CD4-positive, alpha-beta T cell (primary cell): ENCODE measurements at regions not wholly inside any gene's neighbourhood (a gene's known extent, or its start where the extent isn't known, plus 50 kb on each side); places are given as distances from the start of the nearest gene placed in this dataset.

Experiments used
- ATAC-seq: fragments of 200-7000 bp; cut with Tn5 transposase; one replicate; pipeline ENCODE4 v1.10.0; 2022; ENCODE audit warnings: mild to moderate bottlenecking; ENCODE audit not compliant: poor library complexity
- CTCF ChIA-PET: fragments of 350-600 bp; sonication (Branson Sonifier 250); formaldehyde crosslinking; loops from one replicate; lab custom pipeline; 2021; ENCODE audit warnings: antibody characterized with exemption, inconsistent platforms; lab: Charles Lee
- POLR2A ChIA-PET: fragments of 350-600 bp; sonication (Branson Sonifier 250); formaldehyde crosslinking; loops from one replicate; lab custom pipeline; 2021; ENCODE audit warnings: antibody characterized with exemption, inconsistent platforms; lab: Charles Lee
- DNase-seq, 14 experiments: peaks; one replicate each; pipeline ENCODE4 v3.0.0-alpha.2; 2013 to 2020; ENCODE audit warnings: mixed read lengths in 2 of 14
- H3K27ac ChIP-seq, 2 donors: one replicate each; pipeline versions ENCODE4 v1.5.1 to v1.7.0; 2013; ENCODE audit warnings: low read length in 2 of 2, low read depth in 1 of 2, mild to moderate bottlenecking in 1 of 2
- H3K27me3 ChIP-seq, 2 experiments: 1 replicate in 1 of 2; 2 replicates in 1 of 2; pipeline versions ENCODE4 v1.6.1 to v1.7.0; 2013; ENCODE audit warnings: low read length in 2 of 2, control low read depth in 1 of 2, mild to moderate bottlenecking in 1 of 2, moderate library complexity in 1 of 2; ENCODE audit not compliant: insufficient read depth in 2 of 2, control insufficient read depth in 1 of 2
- H3K36me3 ChIP-seq: one replicate; pipeline ENCODE4 v1.6.1; 2013; ENCODE audit warnings: low read length, control low read depth; ENCODE audit not compliant: insufficient read depth
- H3K4me1 ChIP-seq: one replicate; pipeline ENCODE4 v1.6.1; 2013; ENCODE audit warnings: low read length, control low read depth; ENCODE audit not compliant: insufficient read depth
- H3K4me3 ChIP-seq: one replicate; pipeline ENCODE4 v1.5.1; 2013; ENCODE audit warnings: mild to moderate bottlenecking, low read length, moderate library complexity
- H3K9me3 ChIP-seq, 2 experiments: 1 replicate in 1 of 2; 2 replicates in 1 of 2; pipeline versions ENCODE4 v1.6.1 to v1.7.0; 2013; ENCODE audit warnings: low read length in 2 of 2, mild to moderate bottlenecking in 2 of 2, control low read depth in 1 of 2, moderate library complexity in 1 of 2; ENCODE audit not compliant: control insufficient read depth in 1 of 2, insufficient read depth in 1 of 2
- H3K27ac Mint-ChIP-seq: one replicate; pipeline ENCODE4 v1.8.0; 2020; ENCODE audit warnings: mixed read lengths
- H3K27me3 Mint-ChIP-seq: one replicate; pipeline ENCODE4 v1.8.0; 2021; ENCODE audit warnings: mixed read lengths
- H3K36me3 Mint-ChIP-seq: one replicate; pipeline ENCODE4 v1.8.0; 2021; ENCODE audit warnings: low read depth, mixed read lengths
- H3K4me1 Mint-ChIP-seq: one replicate; pipeline ENCODE4 v1.8.0; 2021; ENCODE audit warnings: low read depth, mixed read lengths
- H3K4me3 Mint-ChIP-seq: one replicate; pipeline ENCODE4 v1.8.0; 2020; ENCODE audit warnings: mild to moderate bottlenecking, mixed read lengths
- H3K9me3 Mint-ChIP-seq: one replicate; pipeline ENCODE4 v1.8.0; 2020; ENCODE audit warnings: mixed read lengths
- intact Hi-C, 2 experiments: fragments of 100-400 bp; cut with DNase I in 1 of 2; cut with micrococcal nuclease in 1 of 2; formaldehyde crosslinking; loops; one replicate each; pipeline versions ENCODE4 v1.15.1 to v1.9.0; 2023 to 2025; cut with DNase I, micrococcal nuclease
- TF ChIP-seq, protein P1 (sequence below): fragments of 200-600 bp; IDR thresholded peaks from one replicate; pipeline ENCODE4 v1.8.0; 2022; ENCODE audit warnings: antibody characterized with exemption, mild to moderate bottlenecking

DNA sequence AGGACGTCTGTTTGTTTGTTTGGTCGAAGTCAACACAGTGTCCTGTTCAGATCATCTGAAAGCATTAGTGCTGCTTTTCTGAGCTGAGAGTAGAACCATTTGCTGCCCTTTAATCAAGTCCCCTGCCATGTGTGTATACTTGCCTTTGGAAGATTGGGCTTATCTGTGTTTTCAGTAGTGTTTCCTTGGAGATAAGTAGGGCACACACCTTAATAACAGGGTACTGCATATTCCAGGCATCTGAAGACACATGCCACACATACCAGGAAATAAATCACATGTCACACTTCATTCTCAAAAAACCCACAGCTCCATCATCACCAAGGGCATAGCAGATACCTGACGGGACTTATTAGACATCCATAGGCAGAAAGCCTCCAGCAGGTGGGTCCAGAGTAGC, 157.4 kb downstream of the SOX11 start:
- no peaks in the 10 kb centered on the region for H3K27me3 Mint-ChIP-seq
- intact Hi-C loops, result no loop called here
- Histone ChIP-seq H3K9me3 (peaks cover 0 to 16% of the 10 kb centered on the region in 2 experiments), H3K27ac (no peak overlapping the region), H3K4me1 (no peaks in the 10 kb centered on the region), H3K27me3 (no peaks in the 10 kb centered on the region), H3K4me3 (no peak overlapping the region), H3K36me3 (no peaks in the 10 kb centered on the region)
- DNase-seq, result no peak
- H3K4me1 Mint-ChIP-seq, result no peaks in the 10 kb centered on the region
- TF ChIP-seq, protein P1, sequence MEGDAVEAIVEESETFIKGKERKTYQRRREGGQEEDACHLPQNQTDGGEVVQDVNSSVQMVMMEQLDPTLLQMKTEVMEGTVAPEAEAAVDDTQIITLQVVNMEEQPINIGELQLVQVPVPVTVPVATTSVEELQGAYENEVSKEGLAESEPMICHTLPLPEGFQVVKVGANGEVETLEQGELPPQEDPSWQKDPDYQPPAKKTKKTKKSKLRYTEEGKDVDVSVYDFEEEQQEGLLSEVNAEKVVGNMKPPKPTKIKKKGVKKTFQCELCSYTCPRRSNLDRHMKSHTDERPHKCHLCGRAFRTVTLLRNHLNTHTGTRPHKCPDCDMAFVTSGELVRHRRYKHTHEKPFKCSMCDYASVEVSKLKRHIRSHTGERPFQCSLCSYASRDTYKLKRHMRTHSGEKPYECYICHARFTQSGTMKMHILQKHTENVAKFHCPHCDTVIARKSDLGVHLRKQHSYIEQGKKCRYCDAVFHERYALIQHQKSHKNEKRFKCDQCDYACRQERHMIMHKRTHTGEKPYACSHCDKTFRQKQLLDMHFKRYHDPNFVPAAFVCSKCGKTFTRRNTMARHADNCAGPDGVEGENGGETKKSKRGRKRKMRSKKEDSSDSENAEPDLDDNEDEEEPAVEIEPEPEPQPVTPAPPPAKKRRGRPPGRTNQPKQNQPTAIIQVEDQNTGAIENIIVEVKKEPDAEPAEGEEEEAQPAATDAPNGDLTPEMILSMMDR, result no peak
- H3K4me3 Mint-ChIP-seq, result no peak overlapping the region
- no peaks in the 10 kb centered on the region for H3K36me3 Mint-ChIP-seq
- ChIA-PET POLR2A (no interaction called here), CTCF (interaction anchor here (0.6 kb wide), 1 partner anchor 222 kb away, joined by 3 read pairs; no protein-coding TSS in a partner anchor)
- no peak overlapping the region for H3K27ac Mint-ChIP-seq
- no peak for ATAC-seq
- peaks cover 4% of the 10 kb centered on the region for H3K9me3 Mint-ChIP-seq

DNA sequence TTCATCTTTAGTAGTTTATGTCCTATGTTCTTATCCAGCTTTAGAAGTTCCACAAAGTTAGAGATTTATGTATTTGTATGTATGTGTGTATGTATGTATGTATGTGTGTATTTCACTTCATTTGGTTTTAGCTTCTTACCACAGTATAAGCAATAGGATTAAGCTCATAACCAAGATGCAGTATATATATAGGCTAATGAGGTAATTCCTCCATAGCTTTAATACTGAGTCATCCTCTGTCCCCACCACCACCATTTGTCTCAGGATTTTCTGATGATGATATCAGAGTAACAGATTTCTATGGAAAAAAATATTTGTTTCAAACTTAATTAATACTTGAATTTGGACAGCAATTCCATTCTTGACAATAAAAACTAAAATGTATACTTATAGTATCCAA, 159.2 kb downstream of the SOX11 start:
- no peak for DNase-seq
- no peaks in the 10 kb centered on the region for H3K36me3 ChIP-seq
- Mint-ChIP-seq H3K9me3 (peaks cover 10% of the 10 kb centered on the region), H3K36me3 (no peaks in the 10 kb centered on the region), H3K27me3 (no peaks in the 10 kb centered on the region), H3K4me1 (no peaks in the 10 kb centered on the region), H3K4me3 (no peak overlapping the region), H3K27ac (no peak overlapping the region)
- ChIA-PET CTCF (no interaction called here), POLR2A (no interaction called here)
- intact Hi-C loops, result no loop called here
- no peak overlapping the region for H3K4me3 ChIP-seq
- TF ChIP-seq, protein P1, result no peak
- H3K4me1 ChIP-seq, result no peaks in the 10 kb centered on the region
- peaks cover 0 to 16% of the 10 kb centered on the region in 2 experiments for H3K9me3 ChIP-seq
- no peak for ATAC-seq
- H3K27ac ChIP-seq, result no peak overlapping the region
- no peaks in the 10 kb centered on the region for H3K27me3 ChIP-seq

DNA sequence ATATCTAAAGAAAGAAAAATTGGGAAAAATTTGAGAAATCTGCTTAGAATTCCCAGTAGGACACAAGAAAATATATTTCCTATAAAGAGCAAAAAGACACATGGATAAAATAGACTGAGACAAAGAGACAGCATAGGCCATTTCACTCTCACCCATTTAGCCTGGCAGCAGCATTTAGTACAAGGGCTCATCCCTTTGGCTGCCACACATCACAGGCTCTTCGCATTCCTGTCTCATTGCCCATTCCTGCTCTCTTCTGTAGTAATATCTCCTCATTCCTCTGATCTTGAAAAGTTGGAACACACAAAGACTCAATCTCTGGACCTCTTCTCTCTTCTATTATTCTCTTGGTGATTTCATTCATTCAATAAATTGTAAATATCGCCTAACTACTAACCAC, 162.6 kb downstream of the SOX11 start:
- TF ChIP-seq, protein P1, result no peak
- ATAC-seq, result no peak
- Mint-ChIP-seq H3K36me3 (no peaks in the 10 kb centered on the region), H3K9me3 (peaks cover 17% of the 10 kb centered on the region), H3K27me3 (no peaks in the 10 kb centered on the region), H3K27ac (no peak overlapping the region), H3K4me3 (no peak overlapping the region), H3K4me1 (no peaks in the 10 kb centered on the region)
- POLR2A ChIA-PET, result no interaction called here
- no peaks in the 10 kb centered on the region for H3K36me3 ChIP-seq
- H3K4me3 ChIP-seq, result no peak overlapping the region
- CTCF ChIA-PET, result interaction anchor here (0.7 kb wide), 1 partner anchor 109 kb away, joined by 3 read pairs; no protein-coding TSS in a partner anchor
- intact Hi-C loops, result no loop called here
- no peak overlapping the region for H3K27ac ChIP-seq
- no peak for DNase-seq
- peaks cover 0 to 8% of the 10 kb centered on the region in 2 experiments for H3K9me3 ChIP-seq
- H3K27me3 ChIP-seq, result no peaks in the 10 kb centered on the region
- H3K4me1 ChIP-seq, result no peaks in the 10 kb centered on the region
